CD4-positive, alpha-beta memory T cell (primary cell): ENCODE measurements at regions not wholly inside any gene's neighbourhood (a gene's known extent, or its start where the extent isn't known, plus 50 kb on each side); places are given as distances from the start of the nearest gene placed in this dataset.

Source experiments
- CTCF ChIA-PET: fragments of 350-600 bp; sonication (Branson Sonifier 250); formaldehyde crosslinking; loops from one replicate; lab custom pipeline; 2021; ENCODE audit warnings: inconsistent platforms; ENCODE audit not compliant: partially characterized antibody; lab: Charles Lee
- POLR2A ChIA-PET: fragments of 350-600 bp; sonication (Branson Sonifier 250); formaldehyde crosslinking; loops from one replicate; lab custom pipeline; 2021; ENCODE audit not compliant: partially characterized antibody; lab: Charles Lee
- DNase-seq, 5 donors: peaks; one replicate each; pipeline versions ENCODE4 v3.0.0 to v3.0.0-alpha.2; 2020 to 2022; ENCODE audit warnings: mixed read lengths in 1 of 5
- H3K27ac ChIP-seq: one replicate; pipeline ENCODE4 v1.7.0; 2013; ENCODE audit warnings: low read depth, low read length
- H3K27me3 ChIP-seq: 2 replicates; pipeline ENCODE4 v1.7.0; 2013; ENCODE audit warnings: mild to moderate bottlenecking, low read length, moderate library complexity; ENCODE audit not compliant: insufficient read depth
- H3K36me3 ChIP-seq: 2 replicates; pipeline ENCODE4 v1.7.0; 2013; ENCODE audit warnings: mild to moderate bottlenecking, low read length, moderate library complexity; ENCODE audit not compliant: insufficient read depth
- H3K4me1 ChIP-seq: 2 replicates; pipeline ENCODE4 v1.7.0; 2013; ENCODE audit warnings: mild to moderate bottlenecking, low read length, moderate library complexity; ENCODE audit not compliant: insufficient read depth
- H3K4me3 ChIP-seq, 2 donors: one replicate each; pipeline ENCODE4 v1.7.0; 2013; ENCODE audit warnings: low read length in 2 of 2, mild to moderate bottlenecking in 1 of 2
- H3K9me3 ChIP-seq, 2 donors: one replicate each; pipeline ENCODE4 v1.7.0; 2013; ENCODE audit warnings: low read length in 2 of 2, control low read depth in 1 of 2; ENCODE audit not compliant: control insufficient read depth in 1 of 2
- H3K27ac Mint-ChIP-seq, 7 donors: one replicate each; pipeline ENCODE4 v1.8.0; 2020 to 2021; ENCODE audit warnings: mixed read lengths in 7 of 7, mild to moderate bottlenecking in 6 of 7, inconsistent platforms in 3 of 7, moderate library complexity in 3 of 7
- H3K27me3 Mint-ChIP-seq, 2 donors: one replicate each; pipeline ENCODE4 v1.8.0; 2020 to 2021; ENCODE audit warnings: mixed read lengths in 2 of 2
- H3K36me3 Mint-ChIP-seq, 2 donors: one replicate each; pipeline ENCODE4 v1.8.0; 2020 to 2021; ENCODE audit warnings: mixed read lengths in 2 of 2, inconsistent platforms in 1 of 2, mild to moderate bottlenecking in 1 of 2
- H3K4me1 Mint-ChIP-seq, 4 donors: one replicate each; pipeline ENCODE4 v1.8.0; 2020 to 2021; ENCODE audit warnings: mixed read lengths in 4 of 4, mild to moderate bottlenecking in 1 of 4
- H3K4me3 Mint-ChIP-seq, 8 donors: one replicate each; pipeline ENCODE4 v1.8.0; 2020 to 2021; ENCODE audit warnings: mixed read lengths in 8 of 8, mild to moderate bottlenecking in 7 of 8, moderate library complexity in 6 of 8, inconsistent platforms in 3 of 8
- H3K9me3 Mint-ChIP-seq, 8 donors: one replicate each; pipeline ENCODE4 v1.8.0; 2020 to 2021; ENCODE audit warnings: mixed read lengths in 8 of 8, mild to moderate bottlenecking in 5 of 8, inconsistent platforms in 3 of 8, moderate library complexity in 1 of 8
- intact Hi-C: fragments of 100-400 bp; cut with micrococcal nuclease; formaldehyde crosslinking; loops from one replicate; pipeline ENCODE4 v1.15.1; 2023

DNA sequence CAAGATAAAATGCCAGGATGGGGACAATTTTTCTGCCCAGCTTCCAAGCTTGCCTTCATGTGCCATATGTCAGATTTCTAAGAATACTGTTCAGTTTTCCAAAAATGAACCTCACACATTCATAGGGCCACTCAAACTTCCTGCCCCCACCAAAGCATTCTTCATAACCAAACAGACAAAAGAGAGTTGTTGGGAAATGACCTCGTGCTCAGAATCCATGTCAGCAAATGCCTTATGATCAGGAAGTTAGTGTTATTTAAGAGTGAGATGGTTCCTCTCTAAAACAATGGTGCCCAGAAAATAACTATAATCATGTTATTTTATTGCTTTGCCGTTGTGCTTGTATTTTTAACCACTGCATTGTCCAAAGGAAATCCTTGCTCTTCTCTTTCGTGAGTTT is 208.2 kb downstream of the ZNF608 start:
- no peak overlapping the region for H3K4me3 ChIP-seq
- ChIA-PET CTCF (no interaction called here), POLR2A (no interaction called here)
- H3K36me3 ChIP-seq, result no peaks in the 10 kb centered on the region
- H3K9me3 ChIP-seq, result no peaks in the 10 kb centered on the region
- no peak for DNase-seq
- no peaks in the 10 kb centered on the region for H3K4me1 Mint-ChIP-seq
- no peak overlapping the region for H3K4me3 Mint-ChIP-seq
- no peaks in the 10 kb centered on the region for H3K27me3 ChIP-seq
- H3K36me3 Mint-ChIP-seq, result no peaks in the 10 kb centered on the region
- intact Hi-C loops, result no loop called here
- H3K27me3 Mint-ChIP-seq, result no peaks in the 10 kb centered on the region
- no peak overlapping the region for H3K27ac ChIP-seq
- H3K9me3 Mint-ChIP-seq, result peaks cover 0 to 13% (median 3%) of the 10 kb centered on the region in 8 donors
- H3K4me1 ChIP-seq, result no peaks in the 10 kb centered on the region
- no peak overlapping the region for H3K27ac Mint-ChIP-seq

- ChIA-PET CTCF (no interaction called here), POLR2A (no interaction called here)
- no peaks in the 10 kb centered on the region for H3K9me3 ChIP-seq
- no peak overlapping the region for H3K27ac Mint-ChIP-seq
- peaks cover 0 to 11% (median 4%) of the 10 kb centered on the region in 8 donors for H3K9me3 Mint-ChIP-seq
- H3K27me3 Mint-ChIP-seq, result no peaks in the 10 kb centered on the region
- no peaks in the 10 kb centered on the region for H3K36me3 Mint-ChIP-seq
- intact Hi-C loops, result no loop called here
- H3K4me1 Mint-ChIP-seq, result no peaks in the 10 kb centered on the region
- no peaks in the 10 kb centered on the region for H3K36me3 ChIP-seq
- no peaks in the 10 kb centered on the region for H3K4me1 ChIP-seq
- H3K27me3 ChIP-seq, result no peaks in the 10 kb centered on the region
- H3K4me3 Mint-ChIP-seq, result no peak overlapping the region
- no peak overlapping the region for H3K27ac ChIP-seq
- H3K4me3 ChIP-seq, result no peak overlapping the region
- DNase-seq, result no peak
These were observed 208.9 kb downstream of the ZNF608 start for GRCh38 chr5:124537522-124537921.

DNA sequence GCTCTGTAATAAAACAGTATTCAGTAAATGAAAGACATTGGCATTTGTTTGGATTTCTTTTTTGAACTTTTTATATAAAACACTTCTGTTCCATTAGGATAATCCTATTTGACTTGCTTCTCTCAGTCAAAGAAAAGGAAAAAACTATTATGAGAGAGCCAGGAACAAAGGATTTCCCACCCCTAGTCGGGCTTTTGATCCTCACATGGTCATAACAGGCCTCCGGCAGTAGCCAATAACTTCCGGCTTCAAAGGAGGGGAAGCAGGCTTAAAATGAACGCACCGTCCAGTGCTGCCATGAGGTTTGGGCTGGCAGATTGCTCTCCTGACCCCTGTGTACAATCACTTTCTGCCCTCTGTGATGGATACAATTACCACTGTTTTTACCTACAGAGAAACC is 209.3 kb downstream of the ZNF608 start:
- no peaks in the 10 kb centered on the region for H3K9me3 ChIP-seq
- H3K27ac ChIP-seq, result no peak overlapping the region
- Mint-ChIP-seq H3K4me1 (no peaks in the 10 kb centered on the region), H3K36me3 (no peaks in the 10 kb centered on the region), H3K27ac (no peak overlapping the region), H3K9me3 (peaks cover 0 to 8% (median 5%) of the 10 kb centered on the region in 8 donors), H3K4me3 (no peak overlapping the region), H3K27me3 (no peaks in the 10 kb centered on the region)
- H3K4me3 ChIP-seq, result no peak overlapping the region
- intact Hi-C loops, result no loop called here
- ChIA-PET POLR2A (no interaction called here), CTCF (no interaction called here)
- H3K27me3 ChIP-seq, result no peaks in the 10 kb centered on the region
- no peak for DNase-seq
- H3K4me1 ChIP-seq, result no peaks in the 10 kb centered on the region
- no peaks in the 10 kb centered on the region for H3K36me3 ChIP-seq

GRCh38 chr5:124536333-124536732 is 210.1 kb downstream of the ZNF608 start:
- no peaks in the 10 kb centered on the region for H3K36me3 ChIP-seq
- DNase-seq, result no peak
- ChIA-PET POLR2A (no interaction called here), CTCF (no interaction called here)
- H3K9me3 ChIP-seq, result no peaks in the 10 kb centered on the region
- Mint-ChIP-seq H3K4me1 (no peaks in the 10 kb centered on the region), H3K9me3 (peaks cover 0 to 8% (median 3%) of the 10 kb centered on the region in 8 donors), H3K27me3 (no peaks in the 10 kb centered on the region), H3K27ac (no peak overlapping the region), H3K4me3 (no peak overlapping the region), H3K36me3 (no peaks in the 10 kb centered on the region)
- no peaks in the 10 kb centered on the region for H3K27me3 ChIP-seq
- intact Hi-C loops, result no loop called here
- no peak overlapping the region for H3K4me3 ChIP-seq
- no peaks in the 10 kb centered on the region for H3K4me1 ChIP-seq
- H3K27ac ChIP-seq, result no peak overlapping the region

GRCh38 chr5:124530916-124531315 is 215.5 kb downstream of the ZNF608 start:
- Histone ChIP-seq H3K9me3 (no peaks in the 10 kb centered on the region), H3K4me3 (no peak overlapping the region), H3K27me3 (no peaks in the 10 kb centered on the region), H3K4me1 (no peaks in the 10 kb centered on the region), H3K27ac (no peak overlapping the region), H3K36me3 (no peaks in the 10 kb centered on the region)
- Mint-ChIP-seq H3K4me3 (no peak overlapping the region), H3K36me3 (no peaks in the 10 kb centered on the region), H3K27ac (no peak overlapping the region), H3K4me1 (no peaks in the 10 kb centered on the region), H3K27me3 (peaks cover 0 to 1% of the 10 kb centered on the region in 2 donors), H3K9me3 (peaks cover 3 to 11% (median 6%) of the 10 kb centered on the region in 8 donors)
- DNase-seq, result no peak
- CTCF ChIA-PET, result no interaction called here
- POLR2A ChIA-PET, result no interaction called here
- intact Hi-C loops, result no loop called here

DNA sequence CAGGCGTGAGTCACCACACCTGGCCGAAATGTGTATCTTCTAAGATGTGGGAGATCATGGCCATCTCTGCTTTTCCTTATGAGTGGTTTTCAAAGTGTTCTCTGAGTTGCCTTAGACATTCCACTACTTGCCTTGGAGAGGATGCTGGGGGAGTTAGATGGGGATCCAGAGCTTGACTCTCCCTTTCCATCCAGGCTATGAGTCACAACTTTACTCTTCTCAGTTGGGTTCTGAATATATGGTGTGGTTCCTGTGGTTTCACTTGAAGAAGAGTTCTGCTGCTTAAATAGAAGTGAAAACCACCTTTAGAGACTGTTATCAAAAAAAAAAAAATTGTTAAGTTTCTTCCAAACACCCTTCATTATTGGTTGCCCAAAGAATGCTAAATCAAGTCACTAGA is 217.6 kb downstream of the ZNF608 start:
- Mint-ChIP-seq H3K4me1 (no peaks in the 10 kb centered on the region), H3K9me3 (peaks cover 0 to 11% (median 7%) of the 10 kb centered on the region in 8 donors), H3K4me3 (no peak overlapping the region), H3K36me3 (no peaks in the 10 kb centered on the region), H3K27ac (no peak overlapping the region), H3K27me3 (peaks cover 0 to 1% of the 10 kb centered on the region in 2 donors)
- Histone ChIP-seq H3K4me1 (no peaks in the 10 kb centered on the region), H3K27ac (no peak overlapping the region), H3K27me3 (no peaks in the 10 kb centered on the region), H3K9me3 (no peaks in the 10 kb centered on the region), H3K4me3 (no peak overlapping the region), H3K36me3 (no peaks in the 10 kb centered on the region)
- POLR2A ChIA-PET, result no interaction called here
- CTCF ChIA-PET, result no interaction called here
- intact Hi-C loops, result no loop called here
- no peak for DNase-seq

- Histone ChIP-seq H3K9me3 (no peaks in the 10 kb centered on the region), H3K4me3 (no peak overlapping the region), H3K27ac (no peak overlapping the region), H3K27me3 (no peaks in the 10 kb centered on the region), H3K4me1 (no peaks in the 10 kb centered on the region), H3K36me3 (no peaks in the 10 kb centered on the region)
- intact Hi-C loops, result no loop called here
- peaks cover 0 to 4% of the 10 kb centered on the region in 2 donors for H3K27me3 Mint-ChIP-seq
- no peak for DNase-seq
- CTCF ChIA-PET, result no interaction called here
- no peak overlapping the region for H3K27ac Mint-ChIP-seq
- H3K9me3 Mint-ChIP-seq, result peaks cover 0 to 11% (median 5%) of the 10 kb centered on the region in 8 donors
- H3K4me3 Mint-ChIP-seq, result no peak overlapping the region
- no peaks in the 10 kb centered on the region for H3K36me3 Mint-ChIP-seq
- POLR2A ChIA-PET, result no interaction called here
- H3K4me1 Mint-ChIP-seq, result no peaks in the 10 kb centered on the region
These were observed 219.0 kb downstream of the ZNF608 start for GRCh38 chr5:124527220-124527991.
